ENCODE measurements at regions not wholly inside any gene's neighbourhood (a gene's known extent, or its start where the extent isn't known, plus 50 kb on each side); places are given as distances from the start of the nearest gene placed in this dataset.
"Not testable (repeated sequence)": the region's sequence is repeated elsewhere in the genome, so short reads cannot be mapped to it uniquely, and the experiment has no call there.

GRCh38 chr14:106003351-106003750 lies 477.0 kb downstream of the TMEM121 start (continued):
- TF ChIP-seq ATF2 (IDR thresholded peaks at IDR 0.05; ENCODE audit: low read length) = no peak

- H3K23me2 ChIP-seq (ENCODE audit: low read depth, low read length); H2BK5ac ChIP-seq (ENCODE audit: low read depth, low read length); H3K79me2 ChIP-seq (ENCODE audit: control insufficient read depth in 1 of 2, insufficient read depth in 2 of 2, low read length in 2 of 2); H2BK120ac ChIP-seq (replicated peaks; ENCODE audit: low read depth, low read length); H2AFZ ChIP-seq (ENCODE audit: low read length); DNase-seq (ENCODE audit: low read depth in 1 of 2, low spot score in 2 of 2); H2AK5ac ChIP-seq (ENCODE audit: low read depth, low read length); H2BK15ac ChIP-seq (ENCODE audit: low read length); FAIRE-seq; H4K5ac ChIP-seq (ENCODE audit: insufficient read length, low read depth, low read length); H3K9ac ChIP-seq (replicated peaks in 1 of 4; ENCODE audit: extremely low read depth in 1 of 4, low read depth in 3 of 4, low read length in 3 of 4); H4K8ac ChIP-seq (ENCODE audit: extremely low read depth, insufficient read depth, low read length); H3K27ac ChIP-seq (ENCODE audit: low read depth, low read length); H3K36me3 ChIP-seq (ENCODE audit: control insufficient read depth in 2 of 4, insufficient read depth in 4 of 4, low read length in 3 of 4); H4K91ac ChIP-seq (replicated peaks; ENCODE audit: insufficient read length, low read length); H3K4me2 ChIP-seq (ENCODE audit: insufficient read depth in 1 of 2, low read depth in 2 of 2, low read length in 2 of 2); H4K20me1 ChIP-seq (replicated peaks in 1 of 2; ENCODE audit: control insufficient read depth in 1 of 2, insufficient read depth in 2 of 2, low read length in 2 of 2); H3K23ac ChIP-seq (ENCODE audit: insufficient read length); H3K14ac ChIP-seq (ENCODE audit: insufficient read length); H3K4ac ChIP-seq (replicated peaks; ENCODE audit: insufficient read length, low read depth, low read length); H2BK12ac ChIP-seq (ENCODE audit: low read depth, low read length); H3K27me3 ChIP-seq (replicated peaks in 1 of 4; ENCODE audit: control insufficient read depth in 3 of 4, extremely low read depth in 1 of 4, insufficient read depth in 3 of 4, low read length in 3 of 4); H2BK20ac ChIP-seq (ENCODE audit: low read length); H3K18ac ChIP-seq (ENCODE audit: extremely low read depth, low read length); H3K56ac ChIP-seq (replicated peaks; ENCODE audit: insufficient read length, low read depth, low read length); POLR2A ChIA-PET (ENCODE audit: partially characterized antibody); H3K79me1 ChIP-seq (ENCODE audit: low read depth, low read length); H3K4me1 ChIP-seq (replicated peaks in 1 of 4; ENCODE audit: control insufficient read depth in 3 of 4, insufficient read depth in 4 of 4, low read length in 3 of 4); H3K4me3 ChIP-seq (ENCODE audit: extremely low read depth in 1 of 4, insufficient read depth in 2 of 4, low read depth in 3 of 4, low read length in 4 of 4): not testable (repeated sequence)
- CTCF ChIA-PET (ENCODE audit: partially characterized antibody) = interaction anchor here (1.0 kb wide), 1 partner anchor 469 kb away, joined by 3 read pairs; no protein-coding TSS in a partner anchor
- H3K9me3 ChIP-seq (ENCODE audit: insufficient read depth in 2 of 2, low read depth in 1 of 2, low read length in 1 of 2) = peaks cover 34 to 64% of the 10 kb centered on the region in 2 experiments
- WGBS, 2 experiments (ENCODE audit: extremely low coverage in 1 of 2, insufficient coverage in 1 of 2, insufficient read length in 1 of 2, insufficient replicate concordance in 2 of 2, low coverage in 1 of 2, low lambda C conversion rate in 2 of 2, missing lambda C conversion rate in 1 of 2) = 70% methylated on average over 9 of the region's 10 CpGs; no CpG with 5 or more reads in 1 of the 2 experiments
Observed at GRCh38 chr14:106004937-106005795, 478.8 kb downstream of the TMEM121 start.

All from H1 (cell line).